PFSK-1 (cell line): ENCODE measurements at regions not wholly inside any gene's neighbourhood (a gene's known extent, or its start where the extent isn't known, plus 50 kb on each side); places are given as distances from the start of the nearest gene placed in this dataset.

Experiments used
- POLR2AphosphoS5 ChIP-seq: IDR thresholded peaks from 2 replicates; pipeline ENCODE4 v1.6.1; 2012; ENCODE audit warnings: low read depth, mild to moderate bottlenecking, control low read depth, low read length, moderate library complexity
- SIN3A ChIP-seq: IDR thresholded peaks from 2 replicates; pipeline ENCODE4 v1.6.1; 2012; ENCODE audit warnings: mild to moderate bottlenecking, low read length, moderate library complexity, borderline replicate concordance; ENCODE audit not compliant: insufficient read depth
- TAF1 ChIP-seq: IDR thresholded peaks from 2 replicates; pipeline ENCODE4 v1.6.1; 2012; ENCODE audit warnings: low read length, control low read depth, borderline replicate concordance; ENCODE audit not compliant: insufficient read depth

GRCh38 chr2:36214691-36215090, 140.9 kb upstream of the CRIM1 start:
- TF ChIP-seq POLR2AphosphoS5, result no peak
- no peak for TF ChIP-seq TAF1
- no peak for TF ChIP-seq SIN3A
